Peyer's patch (tissue), 4 donors: ENCODE measurements at regions not wholly inside any gene's neighbourhood (a gene's known extent, or its start where the extent isn't known, plus 50 kb on each side); places are given as distances from the start of the nearest gene placed in this dataset.
"Not testable (repeated sequence)": the region's sequence is repeated elsewhere in the genome, so short reads cannot be mapped to it uniquely, and the experiment has no call there.

ENCODE experiments used
- POLR2A ChIP-seq, 2 donors: fragments of 450-650 bp; IDR thresholded peaks; one replicate each; pipeline ENCODE4 v1.5.1; 2017; ENCODE audit warnings: antibody characterized with exemption in 2 of 2, mild to moderate bottlenecking in 2 of 2, moderate library complexity in 2 of 2
- TF ChIP-seq, protein P1 (sequence below), 6 experiments: fragments of 450-650 bp in 4 of 6; fragments of 200-600 bp in 2 of 6; sonication (generic) in 1 of 6; IDR thresholded peaks; one replicate each; pipeline ENCODE4 v1.5.1; 2017 to 2019; ENCODE audit warnings: antibody characterized with exemption in 6 of 6, mild to moderate bottlenecking in 3 of 6, moderate library complexity in 1 of 6

DNA sequence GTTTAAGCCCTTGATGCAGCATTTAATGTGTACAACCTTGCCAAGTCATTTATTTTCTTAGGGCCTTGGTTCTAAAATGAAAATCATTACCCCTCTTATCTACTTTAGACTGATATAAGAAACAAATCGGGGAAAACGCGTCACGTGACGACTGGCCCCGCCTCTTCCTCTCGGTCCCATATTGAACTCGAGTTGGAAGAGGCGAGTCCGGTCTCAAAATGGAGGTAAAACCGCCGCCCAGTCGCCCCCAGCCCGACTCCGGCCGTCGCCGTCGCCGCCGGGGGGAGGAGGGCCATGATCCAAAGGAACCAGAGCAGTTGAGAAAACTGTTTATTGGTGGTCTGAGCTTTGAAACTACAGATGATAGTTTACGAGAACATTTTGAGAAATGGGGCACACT, 449.8 kb upstream of the FRG2C start:
- TF ChIP-seq, protein P1, sequence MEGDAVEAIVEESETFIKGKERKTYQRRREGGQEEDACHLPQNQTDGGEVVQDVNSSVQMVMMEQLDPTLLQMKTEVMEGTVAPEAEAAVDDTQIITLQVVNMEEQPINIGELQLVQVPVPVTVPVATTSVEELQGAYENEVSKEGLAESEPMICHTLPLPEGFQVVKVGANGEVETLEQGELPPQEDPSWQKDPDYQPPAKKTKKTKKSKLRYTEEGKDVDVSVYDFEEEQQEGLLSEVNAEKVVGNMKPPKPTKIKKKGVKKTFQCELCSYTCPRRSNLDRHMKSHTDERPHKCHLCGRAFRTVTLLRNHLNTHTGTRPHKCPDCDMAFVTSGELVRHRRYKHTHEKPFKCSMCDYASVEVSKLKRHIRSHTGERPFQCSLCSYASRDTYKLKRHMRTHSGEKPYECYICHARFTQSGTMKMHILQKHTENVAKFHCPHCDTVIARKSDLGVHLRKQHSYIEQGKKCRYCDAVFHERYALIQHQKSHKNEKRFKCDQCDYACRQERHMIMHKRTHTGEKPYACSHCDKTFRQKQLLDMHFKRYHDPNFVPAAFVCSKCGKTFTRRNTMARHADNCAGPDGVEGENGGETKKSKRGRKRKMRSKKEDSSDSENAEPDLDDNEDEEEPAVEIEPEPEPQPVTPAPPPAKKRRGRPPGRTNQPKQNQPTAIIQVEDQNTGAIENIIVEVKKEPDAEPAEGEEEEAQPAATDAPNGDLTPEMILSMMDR (IDR thresholded peaks at IDR 0.05) = not testable (repeated sequence)
- TF ChIP-seq POLR2A (IDR thresholded peaks at IDR 0.05) = not testable (repeated sequence)
